T-helper 17 cell (primary cell): ENCODE measurements at regions not wholly inside any gene's neighbourhood (a gene's known extent, or its start where the extent isn't known, plus 50 kb on each side); places are given as distances from the start of the nearest gene placed in this dataset.
"Not testable (repeated sequence)": the region's sequence is repeated elsewhere in the genome, so short reads cannot be mapped to it uniquely, and the experiment has no call there.

Experiments used
- ATAC-seq: fragments of 150-1000 bp; cut with Tn5 transposase; 2 replicates; pipeline ENCODE4 v1.10.0; 2021; ENCODE audit warnings: mild to moderate bottlenecking, moderate library complexity
- DNase-seq, 3 donors: peaks; one replicate each; pipeline versions ENCODE4 v3.0.0 to v3.0.0-alpha.2; 2020 to 2021
- H3K9me3 ChIP-seq: one replicate; pipeline ENCODE4 v1.7.0; 2013; ENCODE audit warnings: low read length, mild to moderate bottlenecking; ENCODE audit not compliant: control insufficient read depth, poor library complexity, severe bottlenecking
- H3K27ac Mint-ChIP-seq: one replicate; pipeline ENCODE4 v1.8.0; 2022; ENCODE audit warnings: mild to moderate bottlenecking, moderate library complexity, mixed read lengths
- H3K27me3 Mint-ChIP-seq: one replicate; pipeline ENCODE4 v1.8.0; 2022; ENCODE audit warnings: mixed read lengths
- H3K36me3 Mint-ChIP-seq: one replicate; pipeline ENCODE4 v1.8.0; 2022; ENCODE audit warnings: low read depth, mixed read lengths
- H3K4me1 Mint-ChIP-seq: one replicate; pipeline ENCODE4 v1.8.0; 2022; ENCODE audit warnings: mild to moderate bottlenecking, mixed read lengths
- H3K4me3 Mint-ChIP-seq: one replicate; pipeline ENCODE4 v1.8.0; 2022; ENCODE audit warnings: mild to moderate bottlenecking, moderate library complexity, mixed read lengths

DNA sequence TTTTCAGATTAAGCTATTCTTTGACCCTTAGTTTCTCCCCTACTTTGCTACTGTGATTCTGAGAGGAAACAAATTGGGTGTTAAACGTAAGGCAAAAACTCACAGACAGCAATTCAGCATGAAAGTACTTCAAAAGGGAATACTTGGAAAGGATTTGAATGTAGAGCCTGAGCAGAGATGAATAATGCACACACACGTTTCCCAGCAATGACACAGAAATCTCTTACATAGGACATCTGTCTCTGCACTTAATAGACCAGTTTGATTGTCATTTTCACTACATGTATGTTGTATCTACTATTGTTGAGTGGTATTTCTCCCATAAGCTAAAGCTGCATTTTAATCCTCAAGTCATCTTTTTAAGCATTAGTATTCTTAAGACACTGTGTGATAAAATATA lies 166.1 kb upstream of the TEX13C start:
- DNase-seq (no peak), ATAC-seq (no peak)
- no peak overlapping the region for H3K4me3 Mint-ChIP-seq
- H3K27ac Mint-ChIP-seq = no peak overlapping the region
- H3K4me1 Mint-ChIP-seq = no peaks in the 10 kb centered on the region
- H3K27me3 Mint-ChIP-seq = no peaks in the 10 kb centered on the region
- H3K36me3 Mint-ChIP-seq = no peaks in the 10 kb centered on the region
- no peaks in the 10 kb centered on the region for H3K9me3 ChIP-seq

DNA sequence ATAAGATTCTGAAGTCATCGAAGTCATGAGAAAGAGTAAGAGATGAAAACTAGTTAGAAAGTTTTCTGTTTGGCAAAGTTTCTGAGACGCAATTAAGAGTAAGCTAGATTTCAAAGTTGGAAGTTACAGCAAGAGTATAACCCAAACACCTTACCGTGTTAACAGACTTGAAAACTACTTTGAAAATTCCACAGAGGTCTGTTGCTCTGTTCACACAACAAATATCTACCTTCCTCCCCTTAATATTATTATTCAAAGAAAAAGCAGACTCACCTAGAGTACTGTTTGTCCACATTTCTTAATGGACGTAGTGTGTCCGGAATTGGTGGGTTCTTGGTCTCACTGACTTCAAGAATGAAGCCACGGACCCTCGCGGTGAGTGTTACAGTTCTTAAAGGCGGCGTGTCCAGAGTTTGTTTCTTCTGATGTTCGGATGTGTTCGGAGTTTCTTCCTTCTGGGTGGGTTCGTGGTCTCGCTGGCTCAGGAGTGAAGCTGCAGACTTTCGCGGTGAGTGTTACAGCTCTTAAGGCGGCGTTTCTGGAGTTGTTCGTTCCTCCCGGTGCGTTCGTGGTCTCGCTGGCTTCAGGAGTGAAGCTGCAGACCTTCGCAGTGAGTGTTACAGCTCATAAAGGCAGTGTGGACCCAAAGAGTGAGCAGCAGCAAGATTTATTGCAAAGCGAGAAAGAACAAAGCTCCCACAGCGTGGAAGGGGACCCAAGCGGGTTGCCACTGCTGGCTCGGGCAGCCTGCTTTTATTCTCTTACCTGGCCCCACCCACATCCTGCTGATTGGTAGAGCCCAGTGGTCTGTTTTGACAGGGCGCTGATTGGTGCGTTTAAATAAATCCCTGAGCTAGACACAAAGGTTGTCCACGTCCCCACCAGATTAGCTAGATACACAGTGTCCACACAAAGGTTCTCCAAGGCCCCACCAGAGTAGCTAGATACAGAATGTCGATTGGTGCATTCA lies 165.1 kb upstream of the TEX13C start:
- not testable (repeated sequence) for H3K36me3 Mint-ChIP-seq, H3K27me3 Mint-ChIP-seq

DNA sequence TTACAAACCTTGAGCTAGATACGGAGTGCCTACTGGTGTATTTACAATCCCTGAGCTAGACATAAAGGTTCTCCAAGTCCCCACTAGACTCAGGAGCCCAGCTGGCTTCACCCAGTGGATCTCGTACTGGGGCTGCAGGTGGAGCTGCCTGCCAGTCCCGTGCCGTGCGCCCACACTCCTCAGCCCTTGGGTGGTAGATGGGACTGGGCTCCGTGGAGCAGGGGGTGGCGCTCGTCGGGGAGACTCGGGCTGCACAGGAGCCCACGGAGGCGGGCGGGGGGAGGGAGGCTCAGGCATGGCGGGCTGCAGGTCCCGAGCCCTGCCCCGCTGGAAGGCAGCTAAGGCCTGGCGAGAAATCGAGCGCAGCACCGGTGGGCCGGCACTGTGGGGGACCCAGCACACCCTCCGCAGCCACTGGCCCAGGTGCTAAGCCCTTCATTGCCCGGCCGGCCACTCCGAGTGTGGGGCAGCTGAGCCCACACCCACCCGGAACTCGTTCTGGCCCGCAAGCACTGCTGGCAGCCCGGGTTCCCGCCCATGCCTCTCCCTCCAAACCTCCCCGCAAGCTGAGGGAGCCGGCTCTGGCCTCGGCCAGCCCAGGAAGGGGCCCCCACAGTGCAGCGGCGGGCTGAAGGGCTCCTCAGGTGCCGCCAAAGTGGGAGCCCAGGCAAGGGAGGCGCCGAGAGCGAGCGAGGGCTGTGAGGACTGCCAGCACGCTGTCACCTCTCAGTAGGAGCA lies 164.2 kb upstream of the TEX13C start:
- H3K4me3 Mint-ChIP-seq, DNase-seq, H3K36me3 Mint-ChIP-seq, H3K4me1 Mint-ChIP-seq, H3K27ac Mint-ChIP-seq, ATAC-seq, H3K27me3 Mint-ChIP-seq, H3K9me3 ChIP-seq: not testable (repeated sequence)

More for the DNA sequence above, 165.1 kb upstream of the TEX13C start:
- not testable (repeated sequence) for H3K9me3 ChIP-seq, ATAC-seq, DNase-seq, H3K4me1 Mint-ChIP-seq, H3K4me3 Mint-ChIP-seq, H3K27ac Mint-ChIP-seq

DNA sequence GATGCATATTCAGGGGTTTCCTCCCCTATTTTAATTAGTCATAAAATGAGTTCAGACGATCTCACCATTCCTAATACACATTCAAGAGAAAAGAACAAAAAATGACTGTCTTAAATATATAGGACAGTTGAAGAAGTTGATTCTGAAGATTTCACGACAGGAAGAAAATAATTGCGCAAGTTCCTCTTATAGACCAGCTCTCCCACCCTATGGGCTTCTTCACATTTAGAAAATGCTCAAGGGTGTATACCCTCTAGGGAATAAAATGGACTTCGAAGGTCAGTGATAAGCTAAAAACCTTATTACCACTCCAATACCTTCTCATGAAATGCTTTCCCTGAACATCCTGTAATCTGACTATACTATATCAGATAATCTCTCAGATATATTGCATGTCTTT lies 149.2 kb upstream of the TEX13C start:
- no peaks in the 10 kb centered on the region for H3K9me3 ChIP-seq
- no peak for ATAC-seq
- no peak overlapping the region for H3K27ac Mint-ChIP-seq
- no peaks in the 10 kb centered on the region for H3K36me3 Mint-ChIP-seq
- H3K4me1 Mint-ChIP-seq = no peaks in the 10 kb centered on the region
- no peak for DNase-seq
- H3K27me3 Mint-ChIP-seq = no peaks in the 10 kb centered on the region
- H3K4me3 Mint-ChIP-seq = no peak overlapping the region

- H3K27ac Mint-ChIP-seq = no peak overlapping the region
- H3K27me3 Mint-ChIP-seq = no peaks in the 10 kb centered on the region
- H3K9me3 ChIP-seq = no peaks in the 10 kb centered on the region
- H3K4me3 Mint-ChIP-seq = no peak overlapping the region
- DNase-seq = no peak
- H3K36me3 Mint-ChIP-seq = no peaks in the 10 kb centered on the region
- H3K4me1 Mint-ChIP-seq = no peaks in the 10 kb centered on the region
- ATAC-seq = no peak
Measured at GRCh38 chrX:125172531-125172930, 147.1 kb upstream of the TEX13C start.

DNA sequence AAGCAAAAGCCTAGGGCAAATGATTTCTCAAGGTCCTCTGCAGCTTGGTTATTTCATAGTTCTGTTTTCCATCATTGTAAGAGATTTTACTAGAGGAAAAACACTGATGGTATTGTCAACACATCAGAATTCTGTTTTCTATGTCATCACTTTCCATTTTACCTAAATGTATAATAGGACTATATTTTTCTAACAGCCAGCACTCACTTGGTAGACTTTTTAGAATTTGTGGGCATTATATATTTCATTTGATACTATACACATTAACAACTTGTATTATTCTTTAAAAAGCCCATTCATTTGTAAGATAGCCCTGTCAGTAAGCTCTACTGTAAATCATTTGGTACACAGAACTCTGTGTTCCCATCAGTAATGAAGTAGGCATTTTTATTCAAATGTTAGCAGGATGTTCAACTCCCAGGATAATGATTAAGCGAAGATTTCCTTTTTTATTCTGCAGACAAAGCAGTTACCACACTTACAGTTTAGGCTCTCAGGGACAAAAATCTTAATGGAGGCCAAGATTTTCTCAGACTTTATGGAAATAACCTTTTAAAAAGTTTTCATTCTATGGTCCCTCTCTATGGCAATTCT lies 143.6 kb upstream of the TEX13C start:
- ATAC-seq (no peak), DNase-seq (no peak)
- no peaks in the 10 kb centered on the region for H3K36me3 Mint-ChIP-seq
- H3K4me1 Mint-ChIP-seq = no peaks in the 10 kb centered on the region
- H3K4me3 Mint-ChIP-seq = no peak overlapping the region
- peaks cover 5% of the 10 kb centered on the region for H3K27me3 Mint-ChIP-seq
- H3K27ac Mint-ChIP-seq = no peak overlapping the region
- no peaks in the 10 kb centered on the region for H3K9me3 ChIP-seq

DNA sequence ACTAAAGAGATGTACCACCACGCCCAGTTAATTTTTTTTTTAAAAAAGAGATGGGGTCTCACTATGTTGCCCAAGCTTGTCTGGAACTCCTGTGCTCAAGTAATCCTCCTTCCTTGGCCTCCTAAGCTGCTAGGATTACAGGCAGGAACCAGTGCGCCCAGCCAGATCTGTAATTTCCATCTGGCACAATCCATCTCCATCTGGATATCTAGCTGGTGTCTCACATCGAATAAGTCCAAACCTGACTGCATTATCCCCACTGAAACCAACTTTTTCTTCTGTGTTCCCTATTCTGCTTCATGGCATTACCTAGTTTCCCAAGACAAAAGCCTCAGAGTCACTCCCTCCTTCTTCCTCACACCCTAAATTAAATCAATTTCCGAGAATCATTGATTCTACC lies 125.8 kb upstream of the TEX13C start:
- Mint-ChIP-seq H3K27me3 (no peaks in the 10 kb centered on the region), H3K4me3 (no peak overlapping the region), H3K36me3 (no peaks in the 10 kb centered on the region), H3K27ac (no peak overlapping the region), H3K4me1 (no peaks in the 10 kb centered on the region)
- no peak for ATAC-seq
- no peak for DNase-seq
- H3K9me3 ChIP-seq = no peaks in the 10 kb centered on the region

- Mint-ChIP-seq H3K27me3 (peaks cover 16% of the 10 kb centered on the region), H3K4me1 (peaks cover 7% of the 10 kb centered on the region), H3K27ac (no peak overlapping the region), H3K4me3 (no peak overlapping the region), H3K36me3 (no peaks in the 10 kb centered on the region)
- ATAC-seq (no peak), DNase-seq (no peak)
- H3K9me3 ChIP-seq = no peaks in the 10 kb centered on the region
Measured at GRCh38 chrX:125198546-125198945, 121.1 kb upstream of the TEX13C start.

DNA sequence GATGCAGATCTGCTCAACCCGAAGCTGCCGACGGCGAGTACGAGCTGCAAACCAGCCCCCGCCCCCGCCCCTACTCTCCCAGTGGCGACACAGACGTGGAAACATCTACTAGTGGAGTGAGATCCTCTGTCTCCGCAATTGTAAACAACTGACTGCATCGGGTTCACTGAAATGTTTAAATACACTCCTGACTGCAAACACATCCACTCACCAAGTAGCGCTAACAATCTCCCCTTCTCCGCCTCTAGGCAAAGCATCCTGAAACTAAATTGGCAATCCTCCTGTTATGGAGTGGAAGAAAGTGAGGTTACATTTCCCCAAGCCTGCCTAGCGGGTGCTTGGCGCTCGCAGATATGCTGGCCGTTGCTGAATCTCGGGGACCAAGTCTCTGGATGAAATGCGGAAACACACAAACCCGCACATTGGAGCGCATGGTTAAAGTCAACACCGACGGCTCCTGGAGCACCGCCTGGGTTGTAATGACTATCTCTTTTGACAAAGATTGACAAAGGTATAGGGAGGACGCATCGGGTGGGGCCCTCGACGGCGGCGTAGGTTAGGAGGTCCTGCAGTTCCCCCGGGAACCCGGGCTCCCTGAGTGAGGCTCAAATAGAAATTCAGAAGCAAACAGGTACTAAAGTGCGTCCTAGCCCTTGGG lies 117.0 kb upstream of the TEX13C start:
- no peaks in the 10 kb centered on the region for H3K9me3 ChIP-seq
- Mint-ChIP-seq H3K4me1 (peaks cover 14% of the 10 kb centered on the region), H3K27me3 (peaks cover 35% of the 10 kb centered on the region), H3K36me3 (no peaks in the 10 kb centered on the region), H3K27ac (no peak overlapping the region), H3K4me3 (peak overlapping the region; percentile 80)
- DNase-seq (no peak), ATAC-seq (no peak)

- no peaks in the 10 kb centered on the region for H3K36me3 Mint-ChIP-seq
- H3K9me3 ChIP-seq = no peaks in the 10 kb centered on the region
- H3K4me3 Mint-ChIP-seq = peak overlapping the region; percentile 80
- ATAC-seq (no peak), DNase-seq (no peak)
- peaks cover 35% of the 10 kb centered on the region for H3K27me3 Mint-ChIP-seq
- no peak overlapping the region for H3K27ac Mint-ChIP-seq
- H3K4me1 Mint-ChIP-seq = peaks cover 14% of the 10 kb centered on the region
Measured at GRCh38 chrX:125203365-125203736, 116.3 kb upstream of the TEX13C start.

GRCh38 chrX:125203737-125204578 lies 115.7 kb upstream of the TEX13C start:
- no peaks in the 10 kb centered on the region for H3K36me3 Mint-ChIP-seq
- H3K9me3 ChIP-seq = no peaks in the 10 kb centered on the region
- peaks cover 35% of the 10 kb centered on the region for H3K27me3 Mint-ChIP-seq
- H3K4me3 Mint-ChIP-seq = peak overlapping the region; percentile 80
- peaks cover 14% of the 10 kb centered on the region for H3K4me1 Mint-ChIP-seq
- peak; percentile 52 for ATAC-seq
- H3K27ac Mint-ChIP-seq = no peak overlapping the region
- no peak for DNase-seq

GRCh38 chrX:125204681-125205132 lies 115.0 kb upstream of the TEX13C start:
- Mint-ChIP-seq H3K4me3 (peak overlapping the region; percentile 80), H3K27me3 (peaks cover 35% of the 10 kb centered on the region), H3K36me3 (no peaks in the 10 kb centered on the region), H3K4me1 (peaks cover 14% of the 10 kb centered on the region), H3K27ac (no peak overlapping the region)
- no peak for DNase-seq
- H3K9me3 ChIP-seq = no peaks in the 10 kb centered on the region
- ATAC-seq = no peak
